GM12878 (cell line): ENCODE measurements at regions not wholly inside any gene's neighbourhood (a gene's known extent, or its start where the extent isn't known, plus 50 kb on each side); places are given as distances from the start of the nearest gene placed in this dataset.

Source experiments
- ATAC-seq: fragments of 200-7000 bp; cut with Tn5 transposase; 3 replicates; pipeline ENCODE4 v1.9.1; 2020; ENCODE audit warnings: mild to moderate bottlenecking, moderate library complexity
- BruUV-seq: library from RNA; stranded (reverse); fragments of 400-500 nt; replicated peaks from 2 replicates; lab custom pipeline; 2021; lab: Mats Ljungman, UMichigan
- CTCF ChIA-PET: fragments of 300-600 bp; sonication (Branson Sonifier 250); formaldehyde crosslinking; extraction: SDS; loops from one replicate; lab custom pipeline; 2021; ENCODE audit warnings: inconsistent platforms; lab: Yijun Ruan, JAX
- POLR2A ChIA-PET: fragments of 350-600 bp; formaldehyde crosslinking; extraction: SDS; loops from one replicate; lab custom pipeline; 2021; ENCODE audit warnings: inconsistent platforms; lab: Charles Lee
- RAD21 ChIA-PET: fragments of 300-600 bp; sonication (Branson Sonifier 250); formaldehyde crosslinking; loops from one replicate; lab custom pipeline; 2023; ENCODE audit warnings: antibody characterized with exemption; ENCODE audit not compliant: unreplicated experiment; lab: Charles Lee
- SMC1A ChIA-PET: fragments of 300-600 bp; sonication (Branson Sonifier 250); formaldehyde crosslinking; loops from one replicate; lab custom pipeline; 2023; ENCODE audit not compliant: unreplicated experiment, uncharacterized antibody; lab: Charles Lee
- DNase-seq: peaks from one replicate; pipeline ENCODE4 v3.0.0-alpha.2; 2011; ENCODE audit warnings: low read depth, low spot score
- FAIRE-seq: peaks from 3 replicates; lab custom pipeline; 2011; peaks lifted over from hg19 to GRCh38; lab: Jason Lieb, UNC
- H2AFZ ChIP-seq: 2 replicates; pipeline ENCODE4 v1.6.0; 2011; ENCODE audit warnings: low read depth, low read length, control low read depth; ENCODE audit not compliant: control insufficient read depth
- H3K27ac ChIP-seq: 2 replicates; pipeline ENCODE4 v1.5.1; 2011; ENCODE audit warnings: control low read depth; ENCODE audit not compliant: control insufficient read depth, insufficient read depth
- H3K27me3 ChIP-seq, 2 experiments: replicated peaks in 1 of 2; 2 replicates each; pipeline versions ENCODE4 v1.6.0 to v1.6.1; 2011; ENCODE audit warnings: low read length in 1 of 2; ENCODE audit not compliant: control insufficient read depth in 2 of 2, insufficient read depth in 2 of 2
- H3K36me3 ChIP-seq, 2 experiments: 2 replicates each; pipeline ENCODE4 v1.5.1; 2011; ENCODE audit warnings: low read length in 1 of 2; ENCODE audit not compliant: control insufficient read depth in 2 of 2, insufficient read depth in 2 of 2
- H3K4me1 ChIP-seq: 2 replicates; pipeline ENCODE4 v1.6.1; 2011; ENCODE audit warnings: mild to moderate bottlenecking, low read length, moderate library complexity, mixed read lengths; ENCODE audit not compliant: control insufficient read depth, insufficient read depth
- H3K4me2 ChIP-seq: 2 replicates; pipeline ENCODE4 v1.6.0; 2011; ENCODE audit warnings: control low read depth; ENCODE audit not compliant: control insufficient read depth, insufficient read depth
- H3K4me3 ChIP-seq: fragments of 200-600 bp; sonication (generic); 2 replicates; pipeline ENCODE4 v1.5.1; 2016
- H3K79me2 ChIP-seq: 2 replicates; pipeline ENCODE4 v1.6.0; 2011; ENCODE audit warnings: low read length; ENCODE audit not compliant: control insufficient read depth, insufficient read depth
- H3K9ac ChIP-seq: 2 replicates; pipeline ENCODE4 v1.8.0; 2011; ENCODE audit warnings: low read length, control low read depth, mixed read lengths; ENCODE audit not compliant: control insufficient read depth, insufficient read depth
- H3K9me3 ChIP-seq: replicated peaks from 3 replicates; pipeline ENCODE4 v1.5.1; 2011; ENCODE audit warnings: mild to moderate bottlenecking, low read length; ENCODE audit not compliant: control insufficient read depth, insufficient read depth
- H4K20me1 ChIP-seq: 2 replicates; pipeline ENCODE4 v1.6.0; 2011; ENCODE audit not compliant: control insufficient read depth, insufficient read depth
- ATF2 ChIP-seq: IDR thresholded peaks from 2 replicates; pipeline ENCODE4 v1.6.1; 2012; ENCODE audit warnings: low read length, inconsistent platforms
- BHLHE40 ChIP-seq, 2 experiments: fragments of 450-650 bp in 1 of 2; IDR thresholded peaks; 2 replicates each; pipeline ENCODE4 v1.6.1; 2011 to 2017; ENCODE audit warnings: low read depth in 2 of 2, borderline replicate concordance in 1 of 2, improper control_type of control experiment in 1 of 2, low read length in 1 of 2, mild to moderate bottlenecking in 1 of 2
- BMI1 ChIP-seq: fragments of 450-650 bp; IDR thresholded peaks from 2 replicates; pipeline ENCODE4 v1.6.1; 2016; ENCODE audit warnings: mild to moderate bottlenecking, moderate library complexity, borderline replicate concordance
- DPF2 ChIP-seq: fragments of 450-650 bp; IDR thresholded peaks from 2 replicates; pipeline ENCODE4 v1.6.1; 2017; ENCODE audit warnings: mild to moderate bottlenecking
- GATAD2B ChIP-seq: fragments of 450-650 bp; conservative IDR thresholded peaks from 2 replicates; pipeline ENCODE4 v1.6.1; 2017; ENCODE audit warnings: low read depth, mild to moderate bottlenecking, moderate library complexity
- HDGF ChIP-seq: fragments of 450-650 bp; IDR thresholded peaks from 2 replicates; pipeline ENCODE4 v1.6.1; 2016; ENCODE audit warnings: antibody characterized with exemption
- JUNB ChIP-seq: IDR thresholded peaks from 2 replicates; pipeline ENCODE4 v1.6.1; 2016; ENCODE audit warnings: antibody characterized with exemption, mild to moderate bottlenecking
- MEF2B ChIP-seq: fragments of 450-650 bp; IDR thresholded peaks from 2 replicates; pipeline ENCODE4 v1.6.1; 2018; ENCODE audit warnings: mild to moderate bottlenecking, moderate library complexity; ENCODE audit not compliant: partially characterized antibody, poor library complexity, severe bottlenecking
- NFXL1 ChIP-seq: fragments of 450-650 bp; IDR thresholded peaks from 2 replicates; pipeline ENCODE4 v1.6.1; 2017; ENCODE audit warnings: antibody characterized with exemption, mild to moderate bottlenecking, borderline replicate concordance
- NFYA ChIP-seq: IDR thresholded peaks from 2 replicates; pipeline ENCODE4 v1.6.1; 2011; ENCODE audit warnings: low read depth, mild to moderate bottlenecking, low read length, improper control_type of control experiment, borderline replicate concordance
- RAD51 ChIP-seq: fragments of 450-650 bp; IDR thresholded peaks from 2 replicates; pipeline ENCODE4 v1.6.1; 2016; ENCODE audit warnings: moderate library complexity, mild to moderate bottlenecking, inconsistent platforms
- REST ChIP-seq: IDR thresholded peaks from 2 replicates; pipeline ENCODE4 v1.6.1; 2012; ENCODE audit warnings: mild to moderate bottlenecking, low read depth, low read length
- SIX5 ChIP-seq: IDR thresholded peaks from 2 replicates; pipeline ENCODE4 v1.6.1; 2011; ENCODE audit warnings: mild to moderate bottlenecking, low read depth, low read length, moderate library complexity; ENCODE audit not compliant: severe bottlenecking
- STAT1 ChIP-seq: fragments of 450-650 bp; conservative IDR thresholded peaks from 2 replicates; pipeline ENCODE4 v1.6.1; 2014; ENCODE audit warnings: antibody characterized with exemption, mild to moderate bottlenecking
- TBL1XR1 ChIP-seq: IDR thresholded peaks from 2 replicates; pipeline ENCODE4 v1.6.1; 2012; ENCODE audit warnings: low read depth, low read length, improper control_type of control experiment
- ZBED1 ChIP-seq: IDR thresholded peaks from 2 replicates; pipeline ENCODE4 v1.6.1; 2016; ENCODE audit warnings: borderline replicate concordance
- ZZZ3 ChIP-seq: IDR thresholded peaks from 2 replicates; pipeline ENCODE4 v1.6.1; 2011; ENCODE audit warnings: low read depth; ENCODE audit not compliant: control insufficient read depth, insufficient read length
- WGBS: methylation state at CpG from one replicate; pipeline ENCODE4 v1.1.6; 2016; ENCODE audit warnings: low lambda C conversion rate; ENCODE audit not compliant: insufficient replicate concordance, insufficient coverage; ENCODE audit errors: missing lambda C conversion rate; 5-methylcytosine and 5-hydroxymethylcytosine counted together
- in situ Hi-C: fragments of 300-500 bp; cut with MboI; formaldehyde crosslinking; loops from 9 replicates; pipeline ENCODE4 v1.14.3; 2018; ENCODE audit warnings: mixed read lengths
- intact Hi-C: fragments of 100-400 bp; cut with micrococcal nuclease; formaldehyde crosslinking; loops from one replicate; pipeline ENCODE4 v1.14.2; 2022; ENCODE audit not compliant: unreplicated experiment
- TF ChIP-seq, protein P1 (sequence below): IDR thresholded peaks from 2 replicates; pipeline ENCODE4 v1.6.1; 2012; ENCODE audit warnings: low read depth, low read length, improper control_type of control experiment

DNA sequence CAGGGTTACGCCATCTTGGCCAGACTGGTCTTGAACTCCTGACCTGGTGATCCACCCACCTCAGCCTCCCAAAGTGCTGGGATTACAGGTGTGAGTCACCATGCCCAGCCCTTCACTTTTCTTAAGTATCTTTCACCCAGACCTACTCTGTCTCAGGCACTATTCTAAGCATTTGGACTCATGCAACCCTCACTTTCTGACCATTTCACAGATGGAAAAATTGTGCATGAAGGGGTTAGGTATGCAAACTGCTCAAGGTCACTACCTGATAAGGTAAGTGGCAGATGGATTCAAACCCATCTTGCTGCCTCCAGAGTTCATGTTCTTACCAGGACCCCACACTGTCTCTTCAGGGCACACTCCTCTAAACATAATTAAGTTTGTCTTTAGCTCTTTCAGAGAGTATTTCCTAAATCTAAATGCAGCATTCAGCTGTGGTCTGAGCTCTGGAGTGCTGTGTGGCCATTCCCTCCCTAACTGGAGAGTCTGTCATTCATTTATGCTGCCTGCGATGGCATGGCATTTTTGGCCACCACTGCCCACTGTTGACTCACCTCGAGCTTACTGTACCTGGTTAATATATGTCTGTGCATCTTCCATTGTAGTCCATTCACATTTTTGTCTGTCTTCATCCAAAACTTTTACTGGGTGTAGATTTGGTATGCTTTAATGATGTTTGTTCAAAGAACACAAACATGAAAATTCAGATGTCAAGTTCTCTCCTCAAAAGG lies 88.4 kb downstream of the CCDC71L start (continued):
- no peak for TF ChIP-seq ZBED1

GRCh38 chr7:106571563-106571962 lies 89.4 kb downstream of the CCDC71L start:
- ChIA-PET RAD21 (no interaction called here), SMC1A (no interaction called here), POLR2A (no interaction called here), CTCF (interaction anchor here (1.4 kb wide), 1 partner anchor 58 kb away, joined by 3 read pairs; no protein-coding TSS in a partner anchor)
- Histone ChIP-seq H3K4me1 (no peaks in the 10 kb centered on the region), H3K27me3 (no peaks in the 10 kb centered on the region), H3K9ac (no peak overlapping the region), H3K4me2 (no peak overlapping the region), H2AFZ (no peak overlapping the region), H3K4me3 (no peak overlapping the region), H3K36me3 (no peaks in the 10 kb centered on the region), H4K20me1 (no peaks in the 10 kb centered on the region), H3K9me3 (no peaks in the 10 kb centered on the region), H3K27ac (no peak overlapping the region), H3K79me2 (no peaks in the 10 kb centered on the region)
- WGBS, result 97% methylated on average over 3 of the region's 3 CpGs
- intact Hi-C loops, result no loop called here
- FAIRE-seq (no peak), DNase-seq (no peak), ATAC-seq (no peak)
- in situ Hi-C loops, result no loop called here
- no TSS peak for BruUV-seq
- TF ChIP-seq DPF2 (no peak), GATAD2B (no peak), RAD51 (no peak), STAT1 (no peak), BMI1 (no peak), ATF2 (no peak), NFYA (no peak), HDGF (no peak), NFXL1 (no peak), ZZZ3 (no peak), MEF2B (no peak), BHLHE40 (IDR thresholded peaks at IDR 0.05; ENCODE audit: borderline replicate concordance in 1 of 2, low read depth in 2 of 2, low read length in 1 of 2) (no peak), SIX5 (no peak), TBL1XR1 (no peak), JUNB (no peak), REST (no peak)
- TF ChIP-seq, protein P1, sequence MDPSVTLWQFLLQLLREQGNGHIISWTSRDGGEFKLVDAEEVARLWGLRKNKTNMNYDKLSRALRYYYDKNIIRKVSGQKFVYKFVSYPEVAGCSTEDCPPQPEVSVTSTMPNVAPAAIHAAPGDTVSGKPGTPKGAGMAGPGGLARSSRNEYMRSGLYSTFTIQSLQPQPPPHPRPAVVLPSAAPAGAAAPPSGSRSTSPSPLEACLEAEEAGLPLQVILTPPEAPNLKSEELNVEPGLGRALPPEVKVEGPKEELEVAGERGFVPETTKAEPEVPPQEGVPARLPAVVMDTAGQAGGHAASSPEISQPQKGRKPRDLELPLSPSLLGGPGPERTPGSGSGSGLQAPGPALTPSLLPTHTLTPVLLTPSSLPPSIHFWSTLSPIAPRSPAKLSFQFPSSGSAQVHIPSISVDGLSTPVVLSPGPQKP, result no peak
